GM21381 (cell line): ENCODE measurements at regions not wholly inside any gene's neighbourhood (a gene's known extent, or its start where the extent isn't known, plus 50 kb on each side); places are given as distances from the start of the nearest gene placed in this dataset.

Source experiments
- ATAC-seq: cut with Tn5 transposase; IDR thresholded peaks from one replicate; pipeline ENCODE4 v1.9.1; 2021; ENCODE audit warnings: mild to moderate bottlenecking, moderate library complexity; ENCODE audit not compliant: unreplicated experiment

DNA sequence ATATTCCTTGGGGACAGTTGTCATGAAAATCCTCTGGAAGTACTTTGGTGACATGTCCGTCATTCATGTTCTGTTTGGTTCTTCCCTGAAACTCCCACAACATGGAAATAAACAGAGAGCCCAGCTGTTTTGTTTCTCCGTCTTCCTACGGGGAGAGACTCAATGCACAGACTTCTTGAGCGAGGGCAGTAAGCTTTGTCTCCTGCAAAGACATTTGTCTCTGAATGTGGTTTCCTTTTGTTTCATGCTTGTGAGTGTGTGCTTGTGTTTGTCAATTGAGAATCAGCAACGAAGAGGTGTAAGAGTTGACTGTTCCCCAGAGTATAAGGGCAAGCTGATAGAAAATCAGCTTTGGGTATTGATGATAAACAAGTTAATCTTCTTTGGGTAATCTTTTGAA is 643.0 kb upstream of the RBFOX1 start:
- ATAC-seq = no peak

DNA sequence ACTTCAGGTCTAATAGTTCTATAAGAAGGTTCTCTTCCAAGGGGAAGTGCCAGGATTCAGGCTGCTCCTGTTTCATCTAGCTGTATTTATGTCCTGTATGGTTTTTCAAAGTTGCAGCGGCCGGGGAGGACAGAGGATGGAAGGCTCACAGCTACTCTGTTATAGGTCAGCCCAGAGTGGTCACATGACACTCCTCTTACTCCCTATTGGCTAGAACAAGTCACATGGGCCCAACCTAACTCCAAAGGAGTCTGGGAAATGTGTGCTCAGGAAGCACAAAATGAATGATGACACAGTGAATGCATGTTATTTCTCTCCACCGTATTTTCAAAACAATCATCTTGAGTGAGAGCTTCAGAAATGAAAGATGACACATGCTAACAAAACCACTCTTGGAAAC is 645.1 kb upstream of the RBFOX1 start:
- no peak for ATAC-seq

DNA sequence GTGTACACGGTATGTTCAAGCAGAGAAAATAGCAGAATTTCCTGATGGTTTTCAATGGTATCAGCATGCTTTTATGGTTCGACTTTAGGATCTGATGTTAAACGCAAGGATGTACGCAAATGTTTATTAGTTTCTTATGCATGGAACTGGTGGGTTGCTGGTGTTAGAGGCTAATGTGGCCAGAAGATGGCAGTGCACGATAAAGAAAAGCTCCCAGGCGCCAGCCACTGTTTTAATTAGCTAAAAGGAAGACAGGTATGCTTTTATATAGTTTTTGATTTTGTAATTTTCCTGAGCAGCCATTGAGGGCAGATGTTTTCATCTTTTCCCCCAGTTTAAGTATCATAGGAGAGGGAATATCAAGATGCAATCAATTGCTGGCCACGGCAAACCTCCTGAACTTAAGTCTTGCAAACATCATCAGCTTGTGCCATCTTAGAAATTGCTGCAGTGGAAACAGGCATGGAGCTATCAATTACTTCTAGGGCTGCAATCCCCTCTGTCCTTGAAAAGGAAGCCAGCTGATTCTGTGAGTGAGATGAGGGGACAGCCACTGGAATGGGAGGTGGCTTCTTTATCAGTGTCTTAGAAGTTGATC is 648.5 kb upstream of the RBFOX1 start:
- ATAC-seq = no peak

DNA sequence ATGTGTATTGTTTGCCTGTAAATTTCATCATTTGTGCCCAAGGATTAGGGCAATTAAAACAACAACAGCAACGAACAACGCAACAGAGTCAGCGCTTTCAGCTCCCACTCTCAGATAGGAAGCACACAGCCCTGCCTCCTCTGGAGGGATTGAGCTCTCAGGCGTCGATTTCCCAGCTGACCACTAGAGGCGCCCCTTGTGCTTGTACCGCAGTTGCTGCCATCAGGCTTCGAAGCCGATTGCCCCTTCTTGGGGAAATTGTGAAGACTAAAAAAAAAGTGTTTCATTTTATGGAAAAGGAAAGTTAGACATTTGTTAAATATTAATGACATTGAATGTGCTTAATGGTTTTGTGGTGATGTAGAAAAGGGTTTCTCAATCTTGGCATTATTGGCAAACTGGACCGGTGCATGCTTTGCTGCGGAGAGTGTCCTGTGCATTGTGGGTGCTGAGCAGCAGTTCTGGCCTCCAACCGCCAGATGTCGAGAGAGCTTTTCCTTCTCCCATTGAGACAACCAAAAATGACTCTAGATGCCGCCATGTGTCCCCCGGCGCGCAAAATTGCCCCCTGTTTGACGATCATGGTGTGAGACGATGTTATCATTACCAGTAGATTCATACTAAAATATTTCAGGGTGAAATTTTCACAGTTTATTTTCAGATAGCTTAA is 650.4 kb upstream of the RBFOX1 start:
- no peak for ATAC-seq

DNA sequence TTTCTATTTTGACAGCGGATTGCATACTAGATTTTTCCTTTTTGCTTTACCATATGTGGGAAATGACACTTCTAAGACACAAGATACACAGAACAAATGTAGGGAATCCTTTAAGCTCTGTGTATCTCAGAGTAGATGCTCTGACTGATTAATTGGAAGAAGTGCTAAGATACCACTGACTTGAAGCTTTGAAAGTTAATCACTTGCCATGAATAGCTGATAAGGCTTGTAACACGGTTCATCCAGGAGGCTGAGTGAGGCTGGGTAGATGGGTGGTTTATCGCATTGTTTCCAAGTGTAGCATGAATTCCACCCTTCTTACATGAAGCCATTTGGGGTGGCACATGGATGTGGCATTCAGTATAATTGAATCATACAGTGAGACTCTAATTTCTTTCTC is 654.1 kb upstream of the RBFOX1 start:
- ATAC-seq = no peak

DNA sequence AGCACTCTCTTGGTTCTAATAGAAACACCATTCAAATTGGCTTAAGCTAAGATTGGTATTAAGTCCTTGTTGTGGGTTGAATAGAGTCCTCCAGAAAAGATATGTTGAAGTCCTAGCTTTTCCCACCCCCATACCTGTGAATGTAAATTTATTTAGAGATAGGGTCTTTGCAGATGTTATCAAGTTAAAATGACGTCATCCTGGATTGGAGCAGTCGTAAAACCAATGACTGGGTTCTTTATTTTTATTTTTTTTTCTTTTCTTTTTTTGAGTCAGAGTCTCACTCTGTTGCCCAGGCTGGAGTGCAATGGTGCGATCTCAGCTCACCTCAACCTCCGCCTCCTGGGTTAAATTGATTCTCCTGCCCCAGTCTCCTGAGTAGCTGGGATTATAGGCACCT is 658.6 kb upstream of the RBFOX1 start:
- ATAC-seq = no peak

DNA sequence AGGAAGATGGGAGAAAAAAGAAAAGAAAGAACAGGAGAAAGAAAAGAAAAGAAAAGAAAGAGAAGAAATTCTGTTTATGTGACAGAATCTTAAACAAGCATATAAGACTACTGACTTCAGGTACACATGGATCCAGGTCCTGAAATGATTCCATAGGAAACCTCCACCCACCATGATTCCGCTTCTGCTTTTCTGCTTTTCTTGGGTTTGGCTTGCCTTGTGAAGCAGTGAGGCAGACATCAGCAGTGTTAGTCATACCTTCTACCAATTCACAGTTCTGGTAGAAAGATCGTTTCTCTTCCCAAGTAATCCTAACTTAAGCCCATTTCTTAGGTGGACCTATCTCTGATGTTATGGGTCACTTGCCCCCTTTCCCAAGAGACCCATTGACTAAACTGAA is 660.1 kb upstream of the RBFOX1 start:
- ATAC-seq = no peak

DNA sequence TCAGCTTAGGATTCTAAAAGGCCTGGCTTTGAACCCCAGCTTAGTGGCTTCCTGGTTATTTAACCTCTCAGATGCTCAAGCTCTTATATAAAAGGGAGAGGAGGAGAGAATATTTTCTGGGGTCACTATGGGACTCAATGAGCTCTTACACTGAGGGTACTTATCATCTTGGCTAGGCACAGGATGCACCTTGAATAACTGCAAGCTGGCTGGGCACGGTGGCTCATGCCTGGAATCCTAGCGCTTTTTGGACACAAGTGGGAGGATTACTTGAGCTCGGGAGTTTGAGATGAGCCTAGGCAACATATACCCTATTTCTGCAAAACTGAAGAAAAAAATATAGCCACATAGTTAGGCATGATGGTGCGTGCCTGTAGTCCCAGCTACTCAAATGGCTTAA is 665.3 kb upstream of the RBFOX1 start:
- no peak for ATAC-seq

DNA sequence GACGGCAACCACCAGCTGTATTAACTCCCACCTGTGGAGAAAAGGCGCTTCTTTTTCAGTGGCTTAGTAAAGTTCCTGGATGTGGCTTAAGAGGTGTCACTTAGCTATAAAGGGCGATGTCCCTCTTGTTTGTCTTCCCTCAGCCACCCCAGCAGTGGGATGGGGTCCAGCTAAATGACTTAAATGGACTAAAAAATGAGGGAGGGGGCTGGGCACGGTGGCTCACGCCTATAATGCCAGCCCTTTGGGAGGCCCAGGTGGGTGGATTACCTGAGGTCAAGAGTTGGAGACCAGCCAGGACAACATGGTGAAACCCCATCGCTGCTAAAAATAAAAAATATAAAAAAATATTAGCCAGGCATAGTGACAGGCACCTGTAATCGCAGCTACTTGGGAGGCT is 667.5 kb upstream of the RBFOX1 start:
- ATAC-seq = no peak

DNA sequence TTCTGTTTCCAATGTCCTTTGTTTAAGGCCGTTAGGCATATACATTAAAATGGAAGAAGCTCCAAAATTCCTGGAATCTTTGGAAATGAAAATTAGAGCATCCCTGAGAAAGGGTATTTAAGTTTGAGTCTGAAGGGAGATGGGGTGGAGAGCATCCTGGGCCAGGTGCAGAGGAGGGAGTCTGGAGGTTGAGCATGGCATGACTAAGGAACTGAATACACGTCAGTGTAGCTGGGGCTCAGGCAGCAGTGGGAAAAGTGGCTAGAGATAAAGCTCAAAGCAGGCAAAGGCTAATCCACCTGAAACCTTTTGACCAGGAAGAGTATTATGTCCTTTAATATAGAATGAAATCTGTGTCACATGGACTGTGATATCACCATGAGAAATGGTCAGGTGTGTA is 669.0 kb upstream of the RBFOX1 start:
- no peak for ATAC-seq

DNA sequence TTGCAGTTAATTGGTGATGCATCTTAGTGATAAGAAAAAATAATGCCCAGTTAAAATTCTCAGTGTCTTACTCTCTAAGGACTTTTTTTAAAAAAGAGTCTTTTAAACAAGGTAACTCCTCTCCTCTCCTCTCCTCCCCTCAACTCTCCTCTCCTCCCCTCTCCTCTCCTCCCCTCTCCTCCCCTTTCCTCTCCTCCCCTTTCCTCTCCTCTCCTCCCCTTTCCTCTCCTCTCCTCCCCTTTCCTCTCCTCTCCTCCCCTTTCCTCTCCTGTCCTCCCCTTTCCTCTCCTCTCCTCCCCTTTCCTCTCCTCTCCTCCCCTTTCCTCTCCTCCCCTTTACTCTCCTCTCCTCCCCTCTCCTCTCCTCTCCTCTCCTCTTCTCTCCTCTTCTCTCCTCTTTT is 675.9 kb upstream of the RBFOX1 start:
- ATAC-seq = no peak

DNA sequence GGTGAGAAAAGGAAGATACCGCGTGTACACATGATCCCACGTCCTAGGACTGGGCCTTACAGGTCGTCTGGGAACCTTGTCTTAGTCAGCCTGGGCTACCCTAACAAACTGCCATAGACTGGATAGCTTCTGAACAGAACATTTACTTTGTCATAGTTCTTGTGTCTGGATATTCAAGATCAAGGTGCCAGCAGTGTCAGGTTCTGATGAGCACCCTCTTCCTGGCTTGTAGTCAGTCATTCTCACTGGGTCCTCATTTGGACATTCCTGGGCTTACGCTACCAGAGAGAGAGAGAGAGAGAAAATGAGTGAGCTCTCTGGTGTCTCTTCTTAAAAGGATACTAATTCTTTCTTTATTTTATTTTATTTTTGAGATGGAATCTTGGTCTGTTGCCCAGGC is 685.8 kb upstream of the RBFOX1 start:
- no peak for ATAC-seq

DNA sequence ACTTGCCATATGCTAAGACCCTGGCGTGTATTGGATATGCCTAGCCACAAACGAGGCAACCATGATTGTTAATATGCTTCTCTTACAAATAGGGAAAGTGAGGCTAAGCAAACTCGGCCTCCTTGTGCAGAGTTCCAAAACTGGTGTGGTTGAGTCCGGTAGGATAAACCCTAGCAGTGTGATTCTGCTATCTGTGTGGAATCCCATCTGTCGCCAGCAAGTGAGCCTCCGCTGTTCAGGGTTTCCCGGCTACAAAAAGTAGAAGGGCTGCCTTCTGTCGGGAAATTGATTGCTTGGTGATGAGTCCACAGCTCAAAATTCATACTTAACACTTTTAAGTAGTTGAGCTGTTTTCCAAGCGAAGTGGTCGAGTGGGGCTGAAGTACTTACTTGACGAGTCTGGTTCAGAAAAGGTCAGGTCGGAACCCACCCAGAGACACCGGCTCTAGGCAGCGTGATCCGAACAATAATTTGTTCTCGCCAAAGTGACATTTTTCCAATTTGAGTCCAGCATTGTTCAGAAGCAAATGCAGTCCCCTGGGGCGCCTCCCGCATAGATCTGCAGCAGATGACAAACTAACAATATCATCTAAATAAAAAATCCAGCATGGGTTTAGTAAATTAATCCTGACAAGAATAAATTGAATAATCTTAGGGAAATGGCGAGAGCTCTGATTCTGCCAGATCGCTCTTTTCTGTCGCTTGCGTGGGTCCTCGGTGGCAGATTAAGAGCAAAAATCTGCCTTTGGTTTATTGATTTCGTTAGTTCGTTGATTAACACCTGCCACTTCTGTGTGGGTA is 686.7 kb upstream of the RBFOX1 start:
- no peak for ATAC-seq

DNA sequence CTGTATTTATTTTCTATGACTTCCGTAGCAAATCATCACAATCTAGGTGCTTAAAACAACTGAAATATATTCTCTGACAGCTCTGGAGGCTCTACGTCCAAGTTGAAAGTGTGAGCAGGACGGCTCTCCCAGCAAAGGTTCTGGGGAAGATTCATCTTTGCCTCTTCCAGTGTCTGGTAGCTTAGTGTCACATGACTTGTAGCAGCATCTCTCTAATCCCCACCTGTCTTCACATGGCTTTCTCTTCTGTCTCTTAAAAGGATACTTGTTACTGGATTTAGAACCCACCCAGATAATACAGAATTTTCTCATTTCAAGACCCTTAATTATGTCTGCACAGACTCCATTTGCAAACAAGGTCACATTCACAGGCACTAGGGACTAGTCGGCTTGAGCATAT is 687.7 kb upstream of the RBFOX1 start:
- no peak for ATAC-seq

DNA sequence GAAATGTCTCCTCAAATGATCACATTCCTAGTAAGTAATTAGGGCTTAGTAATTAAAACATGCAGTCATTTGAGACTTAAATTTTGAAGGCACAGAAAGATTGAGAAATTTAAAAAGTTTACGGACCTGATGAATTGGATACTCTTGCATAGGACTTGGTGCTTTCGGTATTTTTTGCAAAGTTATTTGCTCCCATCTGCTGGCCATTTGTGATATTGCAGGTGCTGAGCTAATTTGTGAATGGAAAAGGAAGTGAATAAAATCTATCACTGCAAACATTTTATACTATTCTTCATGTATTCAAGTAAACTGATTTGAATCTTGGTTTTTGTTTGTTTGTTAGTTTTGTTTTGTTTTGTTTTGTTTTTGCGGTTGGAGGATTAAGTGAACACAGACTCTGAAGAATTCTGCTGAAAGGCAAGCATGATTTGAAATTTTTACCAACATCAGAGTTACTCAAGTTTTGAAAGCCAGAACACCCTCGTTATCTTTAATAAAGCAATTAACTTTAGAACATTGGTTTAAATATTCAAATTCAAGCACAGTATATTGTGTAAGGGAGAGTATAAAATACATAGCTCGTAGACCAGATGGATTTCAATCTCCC is 689.5 kb upstream of the RBFOX1 start:
- ATAC-seq = no peak

DNA sequence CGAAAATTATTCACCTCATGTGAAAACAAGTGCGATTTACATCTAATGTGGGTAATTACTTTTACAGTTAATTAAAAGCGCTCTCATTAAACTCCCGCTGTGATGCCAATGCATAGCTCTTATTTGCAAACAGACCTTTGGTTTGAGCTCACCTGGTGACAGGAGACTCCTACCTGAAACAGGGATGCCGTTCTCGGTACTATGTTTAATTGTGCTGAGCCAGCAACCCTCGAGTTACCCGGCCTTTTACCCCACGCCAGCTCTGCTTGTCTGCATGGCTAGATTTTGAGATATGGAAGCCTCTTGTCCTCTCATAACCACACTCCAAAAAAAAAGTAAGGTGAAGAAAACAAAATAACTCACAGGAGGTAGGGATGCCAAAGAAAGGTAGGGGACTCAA is 690.4 kb upstream of the RBFOX1 start:
- ATAC-seq = no peak

DNA sequence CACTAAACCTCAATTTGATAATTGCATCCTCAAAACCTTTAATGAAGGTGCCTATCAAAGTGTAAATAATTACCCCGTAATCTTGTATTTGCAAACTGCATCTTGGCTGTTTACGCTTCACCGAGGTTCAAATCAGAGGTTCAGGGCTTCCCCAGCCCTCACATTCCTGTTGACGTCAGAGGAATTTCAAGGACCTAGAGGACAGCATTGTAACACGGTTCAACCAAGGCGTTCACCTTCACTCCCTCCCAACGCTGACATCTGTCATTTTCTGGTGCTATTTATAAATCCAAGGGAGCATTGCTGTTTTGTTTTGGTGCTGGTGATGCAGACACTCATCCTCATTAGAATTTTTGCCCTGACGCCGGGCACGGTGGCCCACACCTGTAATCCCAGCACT is 691.6 kb upstream of the RBFOX1 start:
- ATAC-seq = no peak

DNA sequence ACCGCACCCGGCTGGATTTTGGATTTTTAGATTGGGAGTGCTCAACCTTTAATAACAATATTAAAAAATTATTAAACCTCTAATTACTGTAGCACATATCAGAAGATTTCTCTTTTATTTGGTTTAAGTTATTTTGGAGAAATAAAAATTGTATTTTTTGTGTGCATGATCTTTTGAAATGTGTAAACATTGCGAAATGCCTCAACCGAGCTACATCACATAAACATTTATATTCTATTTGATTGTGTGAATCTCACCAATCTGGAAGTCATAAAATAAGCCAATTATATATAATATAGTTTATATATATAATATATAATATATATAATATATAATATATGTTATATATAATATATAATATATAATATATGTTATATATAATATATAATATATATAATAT is 696.2 kb upstream of the RBFOX1 start:
- no peak for ATAC-seq

DNA sequence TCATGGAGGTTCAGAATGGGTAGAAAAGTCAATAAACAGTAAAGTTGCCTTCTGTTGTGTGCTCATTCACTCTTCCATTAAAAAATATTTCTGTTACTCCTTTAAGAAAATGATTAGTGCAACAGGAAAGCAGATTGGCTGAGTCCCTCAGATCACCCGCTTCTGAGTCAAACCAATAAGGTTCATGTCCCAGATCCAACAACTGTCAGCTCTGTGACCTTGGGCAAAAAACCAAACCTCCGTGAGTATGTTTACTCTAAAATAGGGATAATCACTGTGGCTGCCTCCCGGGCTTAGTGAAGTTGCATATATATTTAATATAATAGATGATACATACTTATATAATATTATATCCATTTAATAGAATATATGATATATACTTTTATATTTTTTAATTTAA is 698.5 kb upstream of the RBFOX1 start:
- ATAC-seq = no peak

DNA sequence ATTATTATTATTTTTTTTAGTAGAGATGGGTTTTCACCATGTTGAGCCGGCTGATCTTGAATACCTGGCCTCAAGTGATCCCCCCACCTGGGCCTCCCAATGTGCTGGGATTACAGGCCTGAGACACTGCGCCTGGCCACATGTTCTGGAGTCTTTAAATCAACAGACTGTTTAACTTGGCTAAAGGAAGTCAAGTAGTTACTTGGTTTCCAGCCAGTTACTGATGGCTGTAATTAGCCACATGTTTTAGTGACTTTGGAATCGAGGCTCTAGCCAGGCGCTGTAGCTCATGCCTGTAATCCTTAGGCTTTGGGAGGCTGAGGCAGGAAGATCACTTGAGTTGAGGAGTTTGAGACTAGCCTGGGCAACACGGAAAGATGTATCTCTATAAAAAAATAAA is 699.2 kb upstream of the RBFOX1 start:
- ATAC-seq = no peak

DNA sequence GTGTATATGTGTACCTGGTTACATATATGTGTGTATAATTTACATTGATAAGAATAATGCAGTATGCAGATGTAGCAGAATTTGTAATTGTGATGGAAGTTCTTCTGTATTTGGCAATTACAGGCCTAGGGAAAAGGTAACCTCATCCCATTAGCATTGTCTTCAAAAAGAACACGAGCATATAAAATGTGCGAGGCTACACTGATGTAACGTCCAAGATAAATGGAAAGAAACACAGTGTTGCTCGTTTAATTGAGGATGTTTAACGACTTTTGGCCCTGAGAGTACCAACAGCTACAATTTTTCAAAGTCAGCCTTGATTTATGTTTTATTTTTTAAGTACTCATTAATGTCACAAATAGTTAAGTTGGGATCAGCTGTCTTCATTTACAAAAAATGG is 703.5 kb upstream of the RBFOX1 start:
- ATAC-seq = no peak

DNA sequence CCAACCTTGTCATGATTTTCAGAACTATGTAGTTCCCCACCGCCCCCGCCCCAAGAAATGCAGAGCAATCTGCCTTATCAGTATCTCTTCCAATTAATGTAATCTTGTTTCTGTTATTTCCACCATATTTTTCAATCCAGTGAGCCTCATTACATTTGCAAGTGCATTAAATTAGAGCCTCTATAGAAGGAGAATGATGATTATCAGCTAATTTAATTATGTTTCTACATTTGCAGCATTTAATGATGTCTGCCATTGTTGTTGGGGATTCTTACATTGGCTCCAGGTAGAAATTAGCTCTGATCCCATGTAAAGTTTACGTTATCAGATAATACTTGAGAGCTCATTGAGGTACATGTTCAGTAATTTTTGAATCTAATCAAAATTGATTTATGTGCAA is 707.0 kb upstream of the RBFOX1 start:
- ATAC-seq = no peak
